Prostate gland (tissue), 2 donors: ENCODE measurements at regions not wholly inside any gene's neighbourhood (a gene's known extent, or its start where the extent isn't known, plus 50 kb on each side); places are given as distances from the start of the nearest gene placed in this dataset.
"Not testable (repeated sequence)": the region's sequence is repeated elsewhere in the genome, so short reads cannot be mapped to it uniquely, and the experiment has no call there.

Experiments used
- DNase-seq: peaks from one replicate; pipeline ENCODE4 v3.0.0-alpha.2; 2019; ENCODE audit warnings: low spot score
- H3K27ac ChIP-seq, 2 donors: fragments of 200-600 bp; sonication (generic); 2 replicates each; pipeline ENCODE4 v1.5.1; 2017 to 2019
- H3K27me3 ChIP-seq: fragments of 200-600 bp; sonication (generic); replicated peaks from 2 replicates; pipeline ENCODE4 v1.5.1; 2019; ENCODE audit not compliant: insufficient read depth
- H3K36me3 ChIP-seq, 2 donors: fragments of 200-600 bp; sonication (generic); 1 replicate in 1 of 2; 2 replicates in 1 of 2; pipeline versions ENCODE4 v1.5.1 to v1.8.1; 2017 to 2019
- H3K4me1 ChIP-seq: fragments of 200-600 bp; sonication (generic); replicated peaks from 2 replicates; pipeline ENCODE4 v1.5.1; 2019
- H3K4me3 ChIP-seq, 2 donors: fragments of 200-600 bp; sonication (generic); 2 replicates each; pipeline ENCODE4 v1.5.1; 2017 to 2019
- H3K9me3 ChIP-seq: fragments of 200-600 bp; sonication (generic); 2 replicates; pipeline ENCODE4 v1.5.1; 2017
- CTCF ChIP-seq, 4 experiments: fragments of 200-600 bp in 2 of 4; fragments of 450-650 bp in 2 of 4; sonication (generic) in 2 of 4; IDR thresholded peaks; 1 replicate in 3 of 4; 2 replicates in 1 of 4; pipeline ENCODE4 v1.5.1; 2016 to 2019; ENCODE audit warnings: antibody characterized with exemption in 4 of 4, mild to moderate bottlenecking in 2 of 4, moderate library complexity in 2 of 4
- POLR2A ChIP-seq: fragments of 450-650 bp; IDR thresholded peaks from one replicate; pipeline ENCODE4 v1.6.1; 2016; ENCODE audit warnings: antibody characterized with exemption, mild to moderate bottlenecking
- POLR2AphosphoS5 ChIP-seq: sonication (generic); formaldehyde crosslinking; IDR thresholded peaks from one replicate; pipeline ENCODE4 v1.6.1; 2017; ENCODE audit warnings: antibody characterized with exemption
- WGBS: methylation state at CpG from one replicate; pipeline ENCODE4 v1.1.5; 2018; 5-methylcytosine and 5-hydroxymethylcytosine counted together
- intact Hi-C: fragments of 100-400 bp; cut with DNase I; formaldehyde crosslinking; loops from one replicate; pipeline ENCODE4 v1.14.2; 2022

GRCh38 chr7:124250297-124251034 lies 217.6 kb upstream of the TMEM229A start:
- no peak for DNase-seq
- no peak overlapping the region for H3K4me3 ChIP-seq
- no peak for TF ChIP-seq CTCF (IDR thresholded peaks at IDR 0.05)
- no peaks in the 10 kb centered on the region for H3K4me1 ChIP-seq
- 44% methylated on average over 5 of the region's 5 CpGs for WGBS
- H3K9me3 ChIP-seq: no peaks in the 10 kb centered on the region
- H3K27ac ChIP-seq: no peak overlapping the region
- intact Hi-C loops: no loop called here
- no peaks in the 10 kb centered on the region for H3K27me3 ChIP-seq
- H3K36me3 ChIP-seq: no peaks in the 10 kb centered on the region

- H3K9me3 ChIP-seq: no peaks in the 10 kb centered on the region
- TF ChIP-seq POLR2A (no peak), POLR2AphosphoS5 (no peak), CTCF (IDR thresholded peaks at IDR 0.05) (no peak)
- WGBS: 48% methylated on average over 2 of the region's 2 CpGs
- no peaks in the 10 kb centered on the region for H3K36me3 ChIP-seq
- intact Hi-C loops: no loop called here
- H3K4me3 ChIP-seq: no peak overlapping the region
- no peaks in the 10 kb centered on the region for H3K4me1 ChIP-seq
- no peak overlapping the region for H3K27ac ChIP-seq
- no peaks in the 10 kb centered on the region for H3K27me3 ChIP-seq
- DNase-seq: no peak
Observed at GRCh38 chr7:124247691-124248090, 214.8 kb upstream of the TMEM229A start.

GRCh38 chr7:124246262-124246863 lies 213.5 kb upstream of the TMEM229A start:
- H3K36me3 ChIP-seq: no peaks in the 10 kb centered on the region
- 44% methylated on average over 2 of the region's 2 CpGs for WGBS
- DNase-seq: no peak
- H3K9me3 ChIP-seq: no peaks in the 10 kb centered on the region
- H3K4me3 ChIP-seq: no peak overlapping the region
- no peaks in the 10 kb centered on the region for H3K27me3 ChIP-seq
- intact Hi-C loops: no loop called here
- no peaks in the 10 kb centered on the region for H3K4me1 ChIP-seq
- no peak overlapping the region for H3K27ac ChIP-seq
- TF ChIP-seq POLR2AphosphoS5: no peak
- no peak for TF ChIP-seq POLR2A
- no peak for TF ChIP-seq CTCF (IDR thresholded peaks at IDR 0.05)

- DNase-seq, intact Hi-C loops, H3K27me3 ChIP-seq, H3K9me3 ChIP-seq, H3K4me3 ChIP-seq, H3K4me1 ChIP-seq, H3K36me3 ChIP-seq, H3K27ac ChIP-seq: not testable (repeated sequence)
Observed at GRCh38 chr7:124244469-124244868, 211.6 kb upstream of the TMEM229A start.

- DNase-seq: no peak
- 65% methylated on average over 3 of the region's 3 CpGs for WGBS
- H3K27ac ChIP-seq: no peak overlapping the region
- no peak for TF ChIP-seq CTCF (IDR thresholded peaks at IDR 0.05)
- no peak for TF ChIP-seq POLR2AphosphoS5
- no peak for TF ChIP-seq POLR2A
- no peaks in the 10 kb centered on the region for H3K9me3 ChIP-seq
- H3K4me1 ChIP-seq: no peaks in the 10 kb centered on the region
- no peak overlapping the region for H3K4me3 ChIP-seq
- H3K36me3 ChIP-seq: no peaks in the 10 kb centered on the region
- intact Hi-C loops: no loop called here
- H3K27me3 ChIP-seq: no peaks in the 10 kb centered on the region
Observed at GRCh38 chr7:124219681-124220080, 186.8 kb upstream of the TMEM229A start.
